HCT116 (cell line): ENCODE measurements at regions not wholly inside any gene's neighbourhood (a gene's known extent, or its start where the extent isn't known, plus 50 kb on each side); places are given as distances from the start of the nearest gene placed in this dataset.

Source experiments
- CBX3 ChIP-seq: IDR thresholded peaks from 2 replicates; pipeline ENCODE4 v1.6.1; 2012; ENCODE audit warnings: low read depth
- EGR1 ChIP-seq: IDR thresholded peaks from 2 replicates; pipeline ENCODE4 v1.6.1; 2012; ENCODE audit warnings: low read depth
- EZH2 ChIP-seq: fragments of 200-600 bp; sonication (generic); IDR thresholded peaks from 2 replicates; pipeline ENCODE4 v1.6.1; 2017; ENCODE audit warnings: antibody characterized with exemption, mixed run types
- EZH2phosphoT487 ChIP-seq: fragments of 200-600 bp; IDR thresholded peaks from 2 replicates; pipeline ENCODE4 v1.6.1; 2018; ENCODE audit warnings: antibody characterized with exemption, borderline replicate concordance
- POLR2A ChIP-seq: IDR thresholded peaks from 2 replicates; pipeline ENCODE4 v1.7.0; 2011; ENCODE audit warnings: borderline replicate concordance; ENCODE audit not compliant: insufficient read depth, insufficient read length; ENCODE audit errors: extremely low read depth
- POLR2AphosphoS5 ChIP-seq: IDR thresholded peaks from 2 replicates; pipeline ENCODE4 v1.6.1; 2011; ENCODE audit warnings: mild to moderate bottlenecking, low read depth, low read length, moderate library complexity
- RAD21 ChIP-seq: IDR thresholded peaks from 2 replicates; pipeline ENCODE4 v1.6.1; 2012; ENCODE audit warnings: low read depth, mild to moderate bottlenecking
- REST ChIP-seq: IDR thresholded peaks from 2 replicates; pipeline ENCODE4 v1.6.1; 2012; ENCODE audit warnings: low read depth
- SIN3A ChIP-seq: IDR thresholded peaks from 2 replicates; pipeline ENCODE4 v1.6.1; 2012; ENCODE audit warnings: low read depth
- ZNF274 ChIP-seq: fragments of 200-500 bp; sonication (Bioruptor generic); IDR thresholded peaks from 2 replicates; pipeline ENCODE4 v1.6.1; 2014; ENCODE audit warnings: mild to moderate bottlenecking, low read depth, low read length, inconsistent platforms
- TF ChIP-seq, protein P1 (sequence below), 3 experiments: fragments of 200-600 bp in 1 of 3; sonication (generic) in 1 of 3; IDR thresholded peaks in 2 of 3; conservative IDR thresholded peaks in 1 of 3; 2 replicates each; pipeline ENCODE4 v1.5.1; 2012 to 2017; ENCODE audit warnings: low read depth in 2 of 3, low read length in 2 of 3, antibody characterized with exemption in 1 of 3, borderline replicate concordance in 1 of 3, control low read depth in 1 of 3, mild to moderate bottlenecking in 1 of 3, mixed read lengths in 1 of 3, mixed run types in 1 of 3, moderate library complexity in 1 of 3; ENCODE audit not compliant: insufficient read depth in 1 of 3
- TF ChIP-seq, protein P2 (sequence below): IDR thresholded peaks from 2 replicates; pipeline ENCODE4 v1.6.1; 2011; ENCODE audit warnings: mild to moderate bottlenecking, low read length, moderate library complexity; ENCODE audit not compliant: insufficient replicate concordance; ENCODE audit errors: extremely low read depth

DNA sequence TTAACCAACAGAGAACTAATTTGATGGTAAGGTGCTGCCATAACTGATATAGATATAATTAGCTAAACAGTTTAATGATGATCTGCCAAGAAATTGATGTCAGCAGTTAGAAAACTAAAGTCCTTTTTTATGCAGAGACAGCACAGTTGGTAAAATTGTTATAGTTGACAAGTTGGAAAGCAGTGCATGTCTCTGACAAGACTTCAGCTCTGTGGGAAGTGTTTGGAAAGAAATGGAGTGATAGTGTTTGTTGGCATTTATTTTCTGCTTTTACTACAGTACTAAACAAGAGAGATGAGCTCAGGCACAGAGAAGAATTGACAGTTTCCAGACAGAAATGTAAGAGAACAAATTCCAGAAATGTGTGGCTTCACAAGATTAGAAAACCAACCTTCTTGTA lies 523.5 kb upstream of the BCHE start:
- TF ChIP-seq RAD21 (no peak), REST (no peak), POLR2A (no peak), ZNF274 (no peak), EZH2phosphoT487 (no peak), EGR1 (no peak), SIN3A (no peak), CBX3 (no peak), POLR2AphosphoS5 (no peak), EZH2 (no peak)
- TF ChIP-seq, protein P1, sequence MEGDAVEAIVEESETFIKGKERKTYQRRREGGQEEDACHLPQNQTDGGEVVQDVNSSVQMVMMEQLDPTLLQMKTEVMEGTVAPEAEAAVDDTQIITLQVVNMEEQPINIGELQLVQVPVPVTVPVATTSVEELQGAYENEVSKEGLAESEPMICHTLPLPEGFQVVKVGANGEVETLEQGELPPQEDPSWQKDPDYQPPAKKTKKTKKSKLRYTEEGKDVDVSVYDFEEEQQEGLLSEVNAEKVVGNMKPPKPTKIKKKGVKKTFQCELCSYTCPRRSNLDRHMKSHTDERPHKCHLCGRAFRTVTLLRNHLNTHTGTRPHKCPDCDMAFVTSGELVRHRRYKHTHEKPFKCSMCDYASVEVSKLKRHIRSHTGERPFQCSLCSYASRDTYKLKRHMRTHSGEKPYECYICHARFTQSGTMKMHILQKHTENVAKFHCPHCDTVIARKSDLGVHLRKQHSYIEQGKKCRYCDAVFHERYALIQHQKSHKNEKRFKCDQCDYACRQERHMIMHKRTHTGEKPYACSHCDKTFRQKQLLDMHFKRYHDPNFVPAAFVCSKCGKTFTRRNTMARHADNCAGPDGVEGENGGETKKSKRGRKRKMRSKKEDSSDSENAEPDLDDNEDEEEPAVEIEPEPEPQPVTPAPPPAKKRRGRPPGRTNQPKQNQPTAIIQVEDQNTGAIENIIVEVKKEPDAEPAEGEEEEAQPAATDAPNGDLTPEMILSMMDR (IDR thresholded peaks at IDR 0.05 in 2 of 3, conservative IDR thresholded peaks at IDR 0.05 in 1 of 3; ENCODE audit: borderline replicate concordance in 1 of 3, insufficient read depth in 1 of 3, low read depth in 2 of 3, low read length in 2 of 3): no peak
- TF ChIP-seq, protein P2, sequence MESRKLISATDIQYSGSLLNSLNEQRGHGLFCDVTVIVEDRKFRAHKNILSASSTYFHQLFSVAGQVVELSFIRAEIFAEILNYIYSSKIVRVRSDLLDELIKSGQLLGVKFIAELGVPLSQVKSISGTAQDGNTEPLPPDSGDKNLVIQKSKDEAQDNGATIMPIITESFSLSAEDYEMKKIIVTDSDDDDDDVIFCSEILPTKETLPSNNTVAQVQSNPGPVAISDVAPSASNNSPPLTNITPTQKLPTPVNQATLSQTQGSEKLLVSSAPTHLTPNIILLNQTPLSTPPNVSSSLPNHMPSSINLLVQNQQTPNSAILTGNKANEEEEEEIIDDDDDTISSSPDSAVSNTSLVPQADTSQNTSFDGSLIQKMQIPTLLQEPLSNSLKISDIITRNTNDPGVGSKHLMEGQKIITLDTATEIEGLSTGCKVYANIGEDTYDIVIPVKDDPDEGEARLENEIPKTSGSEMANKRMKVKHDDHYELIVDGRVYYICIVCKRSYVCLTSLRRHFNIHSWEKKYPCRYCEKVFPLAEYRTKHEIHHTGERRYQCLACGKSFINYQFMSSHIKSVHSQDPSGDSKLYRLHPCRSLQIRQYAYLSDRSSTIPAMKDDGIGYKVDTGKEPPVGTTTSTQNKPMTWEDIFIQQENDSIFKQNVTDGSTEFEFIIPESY: no peak
